ENCODE measurements at regions not wholly inside any gene's neighbourhood (a gene's known extent, or its start where the extent isn't known, plus 50 kb on each side); places are given as distances from the start of the nearest gene placed in this dataset.

DNA sequence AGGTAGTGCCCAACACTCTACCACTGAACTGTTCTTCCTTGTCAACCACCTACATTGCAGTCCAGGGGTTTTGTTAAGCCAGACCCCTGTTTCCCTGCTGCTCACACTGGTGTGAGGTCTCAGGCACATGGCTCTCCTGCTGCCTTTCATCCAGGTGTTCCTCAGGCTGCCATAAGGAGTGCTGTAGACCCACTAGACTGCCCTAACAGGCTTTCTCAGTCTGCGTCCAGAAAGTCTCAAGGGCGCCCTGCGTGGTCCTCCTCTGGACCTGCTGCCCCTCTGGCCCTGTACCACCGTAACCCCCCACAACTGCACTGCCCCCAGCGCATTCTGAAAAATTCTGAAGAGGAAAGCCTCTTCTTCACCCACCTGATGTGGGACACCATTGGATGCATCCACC, 225.7 kb upstream of the ANKRD30A start:
- Histone ChIP-seq H3K27ac (ENCODE audit: low read depth, low read length) (no peak overlapping the region), H3K79me2 (ENCODE audit: control insufficient read depth, insufficient read depth, low read length) (no peaks in the 10 kb centered on the region), H3K4me2 (ENCODE audit: low read length) (no peak overlapping the region), H3K79me1 (ENCODE audit: low read length) (no peaks in the 10 kb centered on the region), H3K4ac (ENCODE audit: low read depth, low read length) (no peak overlapping the region), H3K36me3 (ENCODE audit: control insufficient read depth, insufficient read depth, low read length) (no peaks in the 10 kb centered on the region), H2BK5ac (ENCODE audit: low read length) (no peak overlapping the region), H3K23ac (ENCODE audit: low read length) (no peak overlapping the region), H3K4me3 (ENCODE audit: low read length) (no peak overlapping the region), H2BK120ac (ENCODE audit: low read depth, low read length) (no peak overlapping the region), H4K5ac (ENCODE audit: low read length) (no peak overlapping the region), H4K8ac (ENCODE audit: low read depth, low read length) (no peak overlapping the region), H3K4me1 (ENCODE audit: control insufficient read depth, low read depth, low read length) (no peaks in the 10 kb centered on the region), H3K18ac (ENCODE audit: low read length) (no peak overlapping the region), H3K56ac (ENCODE audit: low read length) (no peak overlapping the region), H2AK5ac (ENCODE audit: low read length) (no peak overlapping the region), H3K27me3 (ENCODE audit: insufficient read depth, low read length, poor library complexity) (no peaks in the 10 kb centered on the region), H3K9ac (ENCODE audit: low read length) (no peak overlapping the region), H2BK15ac (replicated peaks; ENCODE audit: low read depth) (no peak overlapping the region)
- WGBS (ENCODE audit: extremely low coverage, insufficient coverage, low lambda C conversion rate): no CpG with 5 or more reads among the region's 5 CpGs
- DNase-seq: no peak

DNA sequence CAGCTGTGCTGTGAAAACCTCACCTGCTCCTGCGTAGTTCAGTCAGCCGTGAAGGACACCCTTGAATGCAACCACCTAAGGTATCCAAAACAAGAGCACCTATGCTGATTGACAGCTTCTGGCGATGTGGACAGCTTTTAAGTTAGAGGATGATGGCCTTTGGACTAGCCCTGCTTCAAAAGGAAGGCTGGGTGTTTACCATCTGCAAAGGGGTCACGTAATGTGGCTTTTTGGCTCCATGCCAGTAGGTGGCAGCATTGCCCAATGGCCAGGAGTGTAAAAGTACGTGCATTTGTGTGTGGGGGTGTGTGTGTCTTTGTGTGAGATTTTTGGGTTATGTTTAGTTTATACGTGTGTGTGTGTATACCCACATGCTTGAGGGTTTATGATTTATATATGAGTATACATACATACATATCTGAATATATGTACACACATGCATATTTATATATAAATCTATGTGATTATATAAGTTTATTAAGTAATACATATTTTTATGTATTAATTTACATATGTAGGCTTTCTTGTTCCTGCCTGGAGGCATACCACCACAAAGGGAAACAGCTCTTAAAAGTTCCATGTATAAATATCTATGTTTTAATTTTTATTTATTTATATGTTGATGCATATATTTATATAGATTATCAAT, 236.3 kb upstream of the ANKRD30A start:
- DNase-seq: peak; percentile 74
- no peak overlapping the region for H3K4me3 ChIP-seq (ENCODE audit: low read length)
- no peak overlapping the region for H3K4me2 ChIP-seq (ENCODE audit: low read length)
- no peaks in the 10 kb centered on the region for H3K4me1 ChIP-seq (ENCODE audit: control insufficient read depth, low read depth, low read length)
- no peak overlapping the region for H3K9ac ChIP-seq (ENCODE audit: low read length)
- WGBS (ENCODE audit: extremely low coverage, insufficient coverage, low lambda C conversion rate): no CpG with 5 or more reads among the region's 6 CpGs
- H3K36me3 ChIP-seq (ENCODE audit: control insufficient read depth, insufficient read depth, low read length): no peaks in the 10 kb centered on the region
- H2BK5ac ChIP-seq (ENCODE audit: low read length): no peak overlapping the region
- no peak overlapping the region for H3K56ac ChIP-seq (ENCODE audit: low read length)
- H2BK15ac ChIP-seq (replicated peaks; ENCODE audit: low read depth): no peak overlapping the region
- no peak overlapping the region for H2BK120ac ChIP-seq (ENCODE audit: low read depth, low read length)
- no peaks in the 10 kb centered on the region for H3K79me1 ChIP-seq (ENCODE audit: low read length)
- no peak overlapping the region for H4K8ac ChIP-seq (ENCODE audit: low read depth, low read length)
- H3K27me3 ChIP-seq (ENCODE audit: insufficient read depth, low read length, poor library complexity): no peaks in the 10 kb centered on the region
- H3K27ac ChIP-seq (ENCODE audit: low read depth, low read length): no peak overlapping the region
- no peak overlapping the region for H4K5ac ChIP-seq (ENCODE audit: low read length)
- no peaks in the 10 kb centered on the region for H3K79me2 ChIP-seq (ENCODE audit: control insufficient read depth, insufficient read depth, low read length)
- H3K23ac ChIP-seq (ENCODE audit: low read length): no peak overlapping the region
- no peak overlapping the region for H2AK5ac ChIP-seq (ENCODE audit: low read length)
- H3K18ac ChIP-seq (ENCODE audit: low read length): no peak overlapping the region
- H3K4ac ChIP-seq (ENCODE audit: low read depth, low read length): no peak overlapping the region

DNA sequence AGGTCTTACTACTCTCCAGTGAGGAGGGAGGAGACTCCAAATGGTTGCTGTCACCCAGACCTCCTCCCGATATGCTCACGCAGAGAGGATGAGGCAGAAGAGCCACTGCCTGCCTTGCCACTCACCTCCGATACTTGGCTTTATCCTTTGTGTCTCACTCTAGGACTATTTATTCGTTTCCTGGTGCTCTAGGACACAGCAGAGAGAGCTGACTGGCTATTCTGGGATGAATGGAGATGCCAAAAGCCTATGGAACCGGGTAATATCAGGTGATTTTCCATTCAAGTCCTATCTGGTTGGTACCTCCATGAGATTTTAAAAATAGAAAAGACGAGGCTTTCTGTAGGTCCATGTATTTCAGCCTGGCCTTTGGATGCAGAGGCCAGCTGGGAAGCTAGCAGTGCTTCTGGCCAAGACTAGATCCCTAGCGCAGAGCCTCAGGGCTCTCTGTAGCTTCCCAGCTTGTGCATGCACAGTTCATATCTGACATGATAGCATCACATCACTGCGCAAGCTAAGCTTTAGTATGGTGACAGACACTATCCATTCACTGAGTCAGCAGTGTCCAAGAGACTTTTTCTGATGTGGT, 239.0 kb upstream of the ANKRD30A start:
- Histone ChIP-seq H3K4me2 (ENCODE audit: low read length) (no peak overlapping the region), H3K4ac (ENCODE audit: low read depth, low read length) (no peak overlapping the region), H2BK120ac (ENCODE audit: low read depth, low read length) (no peak overlapping the region), H3K56ac (ENCODE audit: low read length) (no peak overlapping the region), H3K23ac (ENCODE audit: low read length) (no peak overlapping the region), H3K18ac (ENCODE audit: low read length) (no peak overlapping the region), H3K36me3 (ENCODE audit: control insufficient read depth, insufficient read depth, low read length) (no peaks in the 10 kb centered on the region), H4K8ac (ENCODE audit: low read depth, low read length) (no peak overlapping the region), H3K79me2 (ENCODE audit: control insufficient read depth, insufficient read depth, low read length) (no peaks in the 10 kb centered on the region), H3K9ac (ENCODE audit: low read length) (no peak overlapping the region), H3K27me3 (ENCODE audit: insufficient read depth, low read length, poor library complexity) (no peaks in the 10 kb centered on the region), H3K79me1 (ENCODE audit: low read length) (no peaks in the 10 kb centered on the region), H3K27ac (ENCODE audit: low read depth, low read length) (no peak overlapping the region), H3K4me3 (ENCODE audit: low read length) (no peak overlapping the region), H3K4me1 (ENCODE audit: control insufficient read depth, low read depth, low read length) (no peaks in the 10 kb centered on the region), H2AK5ac (ENCODE audit: low read length) (no peak overlapping the region), H2BK5ac (ENCODE audit: low read length) (no peak overlapping the region), H4K5ac (ENCODE audit: low read length) (no peak overlapping the region), H2BK15ac (replicated peaks; ENCODE audit: low read depth) (no peak overlapping the region)
- WGBS (ENCODE audit: extremely low coverage, insufficient coverage, low lambda C conversion rate): no CpG with 5 or more reads among the region's 8 CpGs
- DNase-seq: no peak

DNA sequence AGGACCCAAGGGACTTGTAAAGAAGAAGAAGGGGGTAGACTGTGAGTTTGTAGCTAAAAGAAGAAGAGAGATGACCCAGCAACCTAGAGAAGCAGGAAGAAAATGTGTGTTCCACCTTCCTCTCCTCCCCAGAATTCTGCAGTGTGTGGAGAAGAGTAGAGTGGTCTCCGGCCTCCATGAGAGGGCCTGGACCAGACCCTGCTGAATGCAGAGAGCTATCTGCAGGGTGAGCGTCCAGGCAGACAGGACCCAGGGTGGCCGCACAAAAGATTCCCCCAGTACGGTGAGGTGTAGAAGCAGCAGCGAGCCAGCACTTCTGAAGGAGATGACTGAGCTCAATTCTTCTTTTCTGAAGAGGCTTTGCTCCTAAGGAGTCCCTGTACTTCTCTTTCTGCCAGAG, 239.7 kb upstream of the ANKRD30A start:
- no peak overlapping the region for H3K27ac ChIP-seq (ENCODE audit: low read depth, low read length)
- H3K4me2 ChIP-seq (ENCODE audit: low read length): no peak overlapping the region
- no peak overlapping the region for H2BK15ac ChIP-seq (replicated peaks; ENCODE audit: low read depth)
- no peak overlapping the region for H4K5ac ChIP-seq (ENCODE audit: low read length)
- WGBS (ENCODE audit: extremely low coverage, insufficient coverage, low lambda C conversion rate): no CpG with 5 or more reads among the region's 5 CpGs
- no peak overlapping the region for H2BK120ac ChIP-seq (ENCODE audit: low read depth, low read length)
- H3K27me3 ChIP-seq (ENCODE audit: insufficient read depth, low read length, poor library complexity): no peaks in the 10 kb centered on the region
- H2BK5ac ChIP-seq (ENCODE audit: low read length): no peak overlapping the region
- H3K79me2 ChIP-seq (ENCODE audit: control insufficient read depth, insufficient read depth, low read length): no peaks in the 10 kb centered on the region
- H3K4me1 ChIP-seq (ENCODE audit: control insufficient read depth, low read depth, low read length): no peaks in the 10 kb centered on the region
- H3K56ac ChIP-seq (ENCODE audit: low read length): no peak overlapping the region
- no peak overlapping the region for H4K8ac ChIP-seq (ENCODE audit: low read depth, low read length)
- H3K4ac ChIP-seq (ENCODE audit: low read depth, low read length): no peak overlapping the region
- no peak overlapping the region for H3K18ac ChIP-seq (ENCODE audit: low read length)
- no peak overlapping the region for H3K4me3 ChIP-seq (ENCODE audit: low read length)
- H3K23ac ChIP-seq (ENCODE audit: low read length): no peak overlapping the region
- no peak overlapping the region for H3K9ac ChIP-seq (ENCODE audit: low read length)
- no peaks in the 10 kb centered on the region for H3K79me1 ChIP-seq (ENCODE audit: low read length)
- DNase-seq: no peak
- H2AK5ac ChIP-seq (ENCODE audit: low read length): no peak overlapping the region
- H3K36me3 ChIP-seq (ENCODE audit: control insufficient read depth, insufficient read depth, low read length): no peaks in the 10 kb centered on the region

DNA sequence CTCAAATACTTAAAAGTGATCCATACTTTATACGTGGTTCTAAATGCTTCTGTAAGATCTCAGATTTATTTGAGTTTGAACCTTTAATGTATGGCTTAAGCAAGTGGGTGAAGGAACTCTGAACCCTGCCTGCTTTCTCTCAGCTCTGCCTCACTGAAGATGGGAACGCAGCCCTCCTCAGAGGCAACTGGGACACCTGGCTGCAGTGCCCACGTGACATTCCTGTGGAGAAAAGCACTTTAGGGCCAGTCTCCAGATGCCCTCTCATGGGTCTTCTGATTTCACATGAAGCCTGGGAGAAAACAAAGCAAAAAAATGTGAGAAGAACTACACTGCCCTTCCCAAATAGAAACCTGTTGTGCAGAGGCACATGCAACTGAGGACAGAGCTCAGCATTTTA, 242.6 kb upstream of the ANKRD30A start:
- no peaks in the 10 kb centered on the region for H3K27me3 ChIP-seq (ENCODE audit: insufficient read depth, low read length, poor library complexity)
- no peak overlapping the region for H3K56ac ChIP-seq (ENCODE audit: low read length)
- no peak overlapping the region for H3K4me2 ChIP-seq (ENCODE audit: low read length)
- no peak overlapping the region for H3K18ac ChIP-seq (ENCODE audit: low read length)
- H3K4me3 ChIP-seq (ENCODE audit: low read length): no peak overlapping the region
- no peak overlapping the region for H3K4ac ChIP-seq (ENCODE audit: low read depth, low read length)
- no peak overlapping the region for H3K27ac ChIP-seq (ENCODE audit: low read depth, low read length)
- H2BK5ac ChIP-seq (ENCODE audit: low read length): no peak overlapping the region
- H3K23ac ChIP-seq (ENCODE audit: low read length): no peak overlapping the region
- no peak overlapping the region for H2BK120ac ChIP-seq (ENCODE audit: low read depth, low read length)
- no peak overlapping the region for H3K9ac ChIP-seq (ENCODE audit: low read length)
- H3K4me1 ChIP-seq (ENCODE audit: control insufficient read depth, low read depth, low read length): no peaks in the 10 kb centered on the region
- no CpG with 5 or more reads among the region's 3 CpGs for WGBS (ENCODE audit: extremely low coverage, insufficient coverage, low lambda C conversion rate)
- no peak overlapping the region for H2BK15ac ChIP-seq (replicated peaks; ENCODE audit: low read depth)
- H3K79me2 ChIP-seq (ENCODE audit: control insufficient read depth, insufficient read depth, low read length): no peaks in the 10 kb centered on the region
- no peak for DNase-seq
- no peak overlapping the region for H4K5ac ChIP-seq (ENCODE audit: low read length)
- no peaks in the 10 kb centered on the region for H3K79me1 ChIP-seq (ENCODE audit: low read length)
- H3K36me3 ChIP-seq (ENCODE audit: control insufficient read depth, insufficient read depth, low read length): no peaks in the 10 kb centered on the region
- H4K8ac ChIP-seq (ENCODE audit: low read depth, low read length): no peak overlapping the region
- no peak overlapping the region for H2AK5ac ChIP-seq (ENCODE audit: low read length)

DNA sequence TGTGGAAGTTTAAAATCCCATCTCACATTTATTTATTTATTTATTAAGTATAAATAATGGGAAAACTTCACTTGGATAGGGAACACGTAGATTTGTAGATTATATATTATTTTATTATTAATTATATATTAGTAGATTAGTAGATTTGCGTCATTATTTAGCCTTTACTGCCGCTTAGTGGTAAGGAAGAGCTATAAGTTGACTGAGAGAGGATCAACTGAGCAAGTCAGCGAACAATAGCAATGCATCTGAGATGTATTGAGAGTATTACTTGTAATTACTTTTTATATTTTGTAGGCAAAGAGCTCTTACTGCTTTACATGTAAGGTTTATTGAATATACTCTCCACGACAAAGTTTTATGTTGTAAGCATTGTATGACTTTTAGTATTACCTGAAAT, 244.5 kb upstream of the ANKRD30A start:
- Histone ChIP-seq H3K56ac (ENCODE audit: low read length) (no peak overlapping the region), H3K4ac (ENCODE audit: low read depth, low read length) (no peak overlapping the region), H2BK120ac (ENCODE audit: low read depth, low read length) (no peak overlapping the region), H2BK5ac (ENCODE audit: low read length) (no peak overlapping the region), H3K4me1 (ENCODE audit: control insufficient read depth, low read depth, low read length) (no peaks in the 10 kb centered on the region), H2BK15ac (replicated peaks; ENCODE audit: low read depth) (no peak overlapping the region), H3K79me1 (ENCODE audit: low read length) (no peaks in the 10 kb centered on the region), H3K36me3 (ENCODE audit: control insufficient read depth, insufficient read depth, low read length) (no peaks in the 10 kb centered on the region), H3K4me3 (ENCODE audit: low read length) (no peak overlapping the region), H4K5ac (ENCODE audit: low read length) (no peak overlapping the region), H3K23ac (ENCODE audit: low read length) (no peak overlapping the region), H3K27me3 (ENCODE audit: insufficient read depth, low read length, poor library complexity) (no peaks in the 10 kb centered on the region), H3K79me2 (ENCODE audit: control insufficient read depth, insufficient read depth, low read length) (no peaks in the 10 kb centered on the region), H3K4me2 (ENCODE audit: low read length) (no peak overlapping the region), H3K27ac (ENCODE audit: low read depth, low read length) (no peak overlapping the region), H2AK5ac (ENCODE audit: low read length) (no peak overlapping the region), H4K8ac (ENCODE audit: low read depth, low read length) (no peak overlapping the region), H3K18ac (ENCODE audit: low read length) (no peak overlapping the region), H3K9ac (ENCODE audit: low read length) (no peak overlapping the region)
- WGBS (ENCODE audit: extremely low coverage, insufficient coverage, low lambda C conversion rate): no CpG with 5 or more reads among the region's 5 CpGs
- DNase-seq: peak; percentile 22
